ENCODE measurements at regions not wholly inside any gene's neighbourhood (a gene's known extent, or its start where the extent isn't known, plus 50 kb on each side); places are given as distances from the start of the nearest gene placed in this dataset.

DNA sequence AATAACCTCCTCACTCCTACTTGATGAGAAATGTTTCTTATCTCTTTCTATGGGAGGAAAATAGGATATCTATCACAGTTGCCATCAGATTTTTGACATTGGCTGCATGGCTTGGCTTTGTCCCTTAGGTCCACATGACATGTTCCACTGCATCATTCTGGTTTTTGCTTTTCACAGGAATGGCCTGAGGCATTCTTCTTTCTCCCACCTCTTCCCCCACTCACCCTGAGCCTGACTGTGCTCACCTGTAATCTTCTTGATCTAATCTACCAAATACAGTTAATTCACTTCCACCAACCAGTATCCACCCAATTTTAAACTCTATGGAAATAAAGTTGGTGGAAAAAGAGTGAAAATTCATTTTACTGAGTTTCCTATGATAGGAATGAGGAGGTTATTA is 763.5 kb upstream of the CELF4 start:
- no peak overlapping the region for H3K4me2 ChIP-seq (ENCODE audit: control insufficient read depth, insufficient read depth)
- CTCF ChIA-PET, result no interaction called here
- H3K27ac ChIP-seq (ENCODE audit: control insufficient read depth, insufficient read depth), result no peak overlapping the region
- RAD21 ChIA-PET (ENCODE audit: unreplicated experiment), result no interaction called here
- no peaks in the 10 kb centered on the region for H3K36me3 ChIP-seq (ENCODE audit: control insufficient read depth in 2 of 2, insufficient read depth in 2 of 2, low read length in 1 of 2)
- no peaks in the 10 kb centered on the region for H3K79me2 ChIP-seq (ENCODE audit: control insufficient read depth, insufficient read depth, low read length)
- H3K4me1 ChIP-seq (ENCODE audit: control insufficient read depth, insufficient read depth, low read length), result no peaks in the 10 kb centered on the region
- no TSS peak for BruUV-seq (replicated peaks)
- TF ChIP-seq YY1 (IDR thresholded peaks at IDR 0.05; ENCODE audit: low read depth, low read length) (no peak), ESRRA (IDR thresholded peaks at IDR 0.05; ENCODE audit: low read length) (no peak), NR2C1 (IDR thresholded peaks at IDR 0.05) (no peak), ZNF217 (IDR thresholded peaks at IDR 0.05) (no peak), NFIC (IDR thresholded peaks at IDR 0.05; ENCODE audit: low read depth, low read length) (no peak), RCOR1 (conservative IDR thresholded peaks at IDR 0.05; ENCODE audit: low read depth, low read length) (no peak), TCF7 (IDR thresholded peaks at IDR 0.05; ENCODE audit: borderline replicate concordance) (no peak), SMARCA5 (IDR thresholded peaks at IDR 0.05) (no peak), JUNB (IDR thresholded peaks at IDR 0.05) (no peak)
- H3K9me3 ChIP-seq (replicated peaks; ENCODE audit: control insufficient read depth, insufficient read depth, low read length), result no peaks in the 10 kb centered on the region
- H2AFZ ChIP-seq (ENCODE audit: control insufficient read depth, low read depth, low read length), result no peak overlapping the region
- H4K20me1 ChIP-seq (ENCODE audit: control insufficient read depth, insufficient read depth), result no peaks in the 10 kb centered on the region
- no peak for FAIRE-seq
- H3K9ac ChIP-seq (ENCODE audit: control insufficient read depth, insufficient read depth, low read length), result no peak overlapping the region
- in situ Hi-C loops (cut with MboI), result no loop called here
- SMC1A ChIA-PET (ENCODE audit: uncharacterized antibody, unreplicated experiment), result interaction anchor here (1.8 kb wide), 1 partner anchor 14 kb away, joined by 5 read pairs; no protein-coding TSS in a partner anchor
- POLR2A ChIA-PET, result no interaction called here
- no peaks in the 10 kb centered on the region for H3K27me3 ChIP-seq (replicated peaks in 1 of 2; ENCODE audit: control insufficient read depth in 2 of 2, insufficient read depth in 2 of 2, low read length in 1 of 2)
- no peak for ATAC-seq
- H3K4me3 ChIP-seq, result no peak overlapping the region
- DNase-seq (ENCODE audit: low read depth, low spot score), result no peak
- intact Hi-C loops (cut with micrococcal nuclease; ENCODE audit: unreplicated experiment), result no loop called here

GRCh38 chr18:38322206-38322605 is 756.6 kb upstream of the CELF4 start:
- no peak overlapping the region for H3K4me2 ChIP-seq (ENCODE audit: control insufficient read depth, insufficient read depth)
- H4K20me1 ChIP-seq (ENCODE audit: control insufficient read depth, insufficient read depth), result no peaks in the 10 kb centered on the region
- no peak for DNase-seq (ENCODE audit: low read depth, low spot score)
- TF ChIP-seq CREB1 (IDR thresholded peaks at IDR 0.05; ENCODE audit: low read depth) (no peak), SIN3A (IDR thresholded peaks at IDR 0.05; ENCODE audit: low read depth, low read length) (no peak), NFXL1 (IDR thresholded peaks at IDR 0.05; ENCODE audit: borderline replicate concordance) (no peak), TARDBP (IDR thresholded peaks at IDR 0.05; ENCODE audit: borderline replicate concordance) (no peak), PAX8 (IDR thresholded peaks at IDR 0.05) (no peak)
- no peaks in the 10 kb centered on the region for H3K4me1 ChIP-seq (ENCODE audit: control insufficient read depth, insufficient read depth, low read length)
- POLR2A ChIA-PET, result no interaction called here
- H3K9me3 ChIP-seq (replicated peaks; ENCODE audit: control insufficient read depth, insufficient read depth, low read length), result no peaks in the 10 kb centered on the region
- no peak overlapping the region for H3K27ac ChIP-seq (ENCODE audit: control insufficient read depth, insufficient read depth)
- H2AFZ ChIP-seq (ENCODE audit: control insufficient read depth, low read depth, low read length), result no peak overlapping the region
- FAIRE-seq, result no peak
- no peak overlapping the region for H3K9ac ChIP-seq (ENCODE audit: control insufficient read depth, insufficient read depth, low read length)
- in situ Hi-C loops (cut with MboI), result no loop called here
- no TSS peak for BruUV-seq (replicated peaks)
- ATAC-seq, result no peak
- CTCF ChIA-PET, result no interaction called here
- 0% methylated on average over 1 of the region's 1 CpG for WGBS (ENCODE audit: insufficient coverage, insufficient replicate concordance, low lambda C conversion rate, missing lambda C conversion rate)
- no peak overlapping the region for H3K4me3 ChIP-seq
- intact Hi-C loops (cut with micrococcal nuclease; ENCODE audit: unreplicated experiment), result no loop called here
- H3K36me3 ChIP-seq (ENCODE audit: control insufficient read depth in 2 of 2, insufficient read depth in 2 of 2, low read length in 1 of 2), result no peaks in the 10 kb centered on the region
- RAD21 ChIA-PET (ENCODE audit: unreplicated experiment), result no interaction called here
- SMC1A ChIA-PET (ENCODE audit: uncharacterized antibody, unreplicated experiment), result no interaction called here
- no peaks in the 10 kb centered on the region for H3K79me2 ChIP-seq (ENCODE audit: control insufficient read depth, insufficient read depth, low read length)
- no peaks in the 10 kb centered on the region for H3K27me3 ChIP-seq (replicated peaks in 1 of 2; ENCODE audit: control insufficient read depth in 2 of 2, insufficient read depth in 2 of 2, low read length in 1 of 2)

Data from GM12878 (cell line).